ENCODE measurements at regions not wholly inside any gene's neighbourhood (a gene's known extent, or its start where the extent isn't known, plus 50 kb on each side); places are given as distances from the start of the nearest gene placed in this dataset.

DNA sequence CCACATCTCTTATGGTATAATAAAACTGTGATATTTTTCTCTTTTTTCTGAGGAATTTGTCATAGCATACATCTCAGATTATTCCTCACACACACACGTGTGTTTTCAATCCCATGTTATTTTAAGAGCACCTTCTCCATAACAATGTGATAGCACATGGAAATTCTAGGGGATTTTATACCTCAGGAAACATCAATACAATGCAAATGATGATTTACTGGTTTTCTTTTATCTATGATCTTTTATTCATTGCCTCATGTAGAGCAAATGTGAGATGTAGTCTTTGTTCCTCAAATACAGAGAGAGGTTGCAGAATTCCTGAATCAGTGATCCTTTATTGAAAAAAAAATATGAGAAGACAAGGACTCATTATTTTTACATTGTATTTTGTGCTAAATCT, 128.3 kb upstream of the ROBO1 start:
- no peak overlapping the region for H3K4me3 ChIP-seq (ENCODE audit: control insufficient read depth, low read depth, low read length)
- TF ChIP-seq, protein P1, sequence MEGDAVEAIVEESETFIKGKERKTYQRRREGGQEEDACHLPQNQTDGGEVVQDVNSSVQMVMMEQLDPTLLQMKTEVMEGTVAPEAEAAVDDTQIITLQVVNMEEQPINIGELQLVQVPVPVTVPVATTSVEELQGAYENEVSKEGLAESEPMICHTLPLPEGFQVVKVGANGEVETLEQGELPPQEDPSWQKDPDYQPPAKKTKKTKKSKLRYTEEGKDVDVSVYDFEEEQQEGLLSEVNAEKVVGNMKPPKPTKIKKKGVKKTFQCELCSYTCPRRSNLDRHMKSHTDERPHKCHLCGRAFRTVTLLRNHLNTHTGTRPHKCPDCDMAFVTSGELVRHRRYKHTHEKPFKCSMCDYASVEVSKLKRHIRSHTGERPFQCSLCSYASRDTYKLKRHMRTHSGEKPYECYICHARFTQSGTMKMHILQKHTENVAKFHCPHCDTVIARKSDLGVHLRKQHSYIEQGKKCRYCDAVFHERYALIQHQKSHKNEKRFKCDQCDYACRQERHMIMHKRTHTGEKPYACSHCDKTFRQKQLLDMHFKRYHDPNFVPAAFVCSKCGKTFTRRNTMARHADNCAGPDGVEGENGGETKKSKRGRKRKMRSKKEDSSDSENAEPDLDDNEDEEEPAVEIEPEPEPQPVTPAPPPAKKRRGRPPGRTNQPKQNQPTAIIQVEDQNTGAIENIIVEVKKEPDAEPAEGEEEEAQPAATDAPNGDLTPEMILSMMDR (IDR thresholded peaks at IDR 0.05; ENCODE audit: control insufficient read depth, insufficient read depth, low read depth, low read length, missing control alignments) = no peak
- no peak for DNase-seq (ENCODE audit: low read depth)

DNA sequence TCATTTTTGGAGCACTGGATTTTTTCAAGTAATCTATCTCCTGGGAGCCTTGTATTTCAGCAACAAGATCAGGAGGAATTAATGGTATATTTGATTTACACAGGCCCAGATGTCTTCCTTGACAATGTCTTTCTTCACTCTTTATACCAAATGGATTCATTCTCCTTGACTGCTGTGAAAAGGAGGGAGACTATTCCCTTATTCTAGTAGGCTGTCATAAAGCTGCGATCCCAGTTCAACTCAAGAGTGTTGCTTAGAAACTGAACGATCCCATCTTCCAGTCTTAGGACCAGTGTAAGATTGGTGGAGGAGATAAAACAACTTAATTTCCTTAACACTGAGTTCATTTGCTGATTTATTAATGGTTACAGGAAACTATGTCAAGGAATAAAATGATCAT, 119.4 kb upstream of the ROBO1 start:
- TF ChIP-seq, protein P1 (IDR thresholded peaks at IDR 0.05; ENCODE audit: control insufficient read depth, insufficient read depth, low read depth, low read length, missing control alignments) = no peak
- H3K4me3 ChIP-seq (ENCODE audit: control insufficient read depth, low read depth, low read length) = no peak overlapping the region
- no peak for DNase-seq (ENCODE audit: low read depth)

DNA sequence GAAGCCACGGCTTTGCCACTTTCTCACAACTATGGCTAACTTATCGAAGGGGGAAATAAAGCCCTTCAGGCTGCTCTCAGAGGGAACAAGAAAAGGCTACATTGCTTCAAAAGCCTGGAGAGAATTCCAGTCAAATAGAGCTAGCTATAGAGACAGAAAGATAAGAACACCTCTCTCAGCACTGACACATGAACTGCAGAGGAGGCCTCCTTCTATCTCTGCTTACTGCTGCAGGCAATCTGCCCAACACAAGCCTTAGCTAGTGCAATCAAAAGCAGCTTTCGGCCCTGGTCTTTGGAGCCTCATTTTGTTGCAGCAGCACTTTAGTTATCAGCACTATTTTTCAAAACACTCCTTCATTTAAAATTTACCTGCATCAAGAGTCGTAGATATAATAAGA, 118.4 kb upstream of the ROBO1 start:
- TF ChIP-seq, protein P1 (IDR thresholded peaks at IDR 0.05; ENCODE audit: control insufficient read depth, insufficient read depth, low read depth, low read length, missing control alignments) = no peak
- DNase-seq (ENCODE audit: low read depth) = no peak
- no peak overlapping the region for H3K4me3 ChIP-seq (ENCODE audit: control insufficient read depth, low read depth, low read length)

DNA sequence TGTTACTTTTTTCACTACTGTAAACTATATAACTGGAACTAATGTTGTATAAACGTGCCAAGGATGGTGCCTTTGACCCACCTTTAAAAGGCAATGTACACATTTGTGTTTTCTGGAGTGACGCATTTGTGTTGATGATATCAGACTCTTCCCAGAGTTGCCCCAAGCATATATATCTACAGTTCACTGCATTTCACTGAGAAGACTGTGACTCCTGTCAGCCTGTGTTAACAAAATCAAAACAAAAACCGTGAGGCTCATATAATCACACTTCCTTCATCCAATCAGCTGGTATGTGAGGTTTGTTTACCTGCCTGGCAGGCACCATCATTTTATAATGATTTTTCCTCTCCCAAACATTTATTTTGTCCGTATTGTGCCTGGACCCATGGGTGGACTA, 117.6 kb upstream of the ROBO1 start:
- H3K4me3 ChIP-seq (ENCODE audit: control insufficient read depth, low read depth, low read length) = no peak overlapping the region
- TF ChIP-seq, protein P1 (IDR thresholded peaks at IDR 0.05; ENCODE audit: control insufficient read depth, insufficient read depth, low read depth, low read length, missing control alignments) = no peak
- DNase-seq (ENCODE audit: low read depth) = no peak

DNA sequence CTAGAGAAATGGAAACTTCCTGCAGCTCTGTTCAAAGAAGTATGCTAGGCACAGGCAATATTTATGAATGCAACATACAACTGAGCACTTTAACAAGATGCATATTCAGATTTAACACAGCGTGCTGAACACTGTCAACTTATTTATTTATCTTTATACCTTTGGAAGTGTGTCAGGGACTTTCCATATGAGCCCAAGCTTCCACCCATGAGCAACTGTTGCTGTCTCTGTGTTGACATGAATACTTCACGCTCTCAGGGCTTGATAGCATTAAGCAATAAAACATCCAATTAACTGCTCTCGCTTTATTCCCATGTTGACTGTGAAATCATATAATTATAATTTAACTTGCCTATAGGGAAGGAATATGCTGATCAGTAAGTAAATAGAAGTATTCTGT, 116.6 kb upstream of the ROBO1 start:
- DNase-seq (ENCODE audit: low read depth) = no peak
- TF ChIP-seq, protein P1 (IDR thresholded peaks at IDR 0.05; ENCODE audit: control insufficient read depth, insufficient read depth, low read depth, low read length, missing control alignments) = no peak
- H3K4me3 ChIP-seq (ENCODE audit: control insufficient read depth, low read depth, low read length) = no peak overlapping the region

DNA sequence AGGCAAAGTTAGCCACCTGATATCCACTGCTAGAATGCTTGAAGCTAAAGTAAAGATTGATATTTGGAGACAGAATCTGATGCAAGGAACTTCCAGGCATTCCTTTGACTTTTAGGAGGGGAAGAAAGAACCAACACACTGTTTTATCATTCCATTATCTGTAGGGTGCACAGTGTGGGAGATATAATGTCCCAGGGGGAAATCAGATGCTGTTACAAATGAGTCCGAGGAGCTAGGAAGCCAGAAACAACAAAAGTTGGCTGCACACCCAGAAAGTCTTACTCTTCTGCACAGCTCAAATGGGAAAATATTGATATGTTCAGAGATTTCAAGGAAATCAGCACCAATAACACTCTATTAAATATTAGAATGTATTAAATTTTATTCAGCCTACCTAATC, 113.6 kb upstream of the ROBO1 start:
- TF ChIP-seq, protein P1 (IDR thresholded peaks at IDR 0.05; ENCODE audit: control insufficient read depth, insufficient read depth, low read depth, low read length, missing control alignments) = no peak
- DNase-seq (ENCODE audit: low read depth) = no peak

DNA sequence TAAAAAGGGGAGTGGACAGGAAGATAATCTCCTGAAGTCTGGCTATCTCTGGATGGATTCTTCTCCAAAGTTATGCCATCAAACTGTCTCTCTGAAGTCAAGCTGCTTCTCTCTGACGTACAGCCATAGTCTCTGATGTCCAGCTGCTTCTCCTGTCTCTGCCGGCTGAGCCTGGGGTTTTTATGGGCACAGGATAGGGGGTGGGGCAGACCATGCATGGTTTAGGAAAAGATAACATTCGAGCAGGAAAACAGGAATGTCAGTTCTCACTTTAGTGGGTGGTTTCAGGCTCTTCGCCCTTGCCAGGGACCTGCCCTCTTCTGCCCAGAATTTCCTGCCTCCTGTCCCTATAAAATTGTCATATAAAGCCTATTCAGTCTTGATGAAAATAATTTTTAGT, 110.9 kb upstream of the ROBO1 start:
- DNase-seq (ENCODE audit: low read depth) = no peak
- no peak overlapping the region for H3K4me3 ChIP-seq (ENCODE audit: control insufficient read depth, low read depth, low read length)
- TF ChIP-seq, protein P1 (IDR thresholded peaks at IDR 0.05; ENCODE audit: control insufficient read depth, insufficient read depth, low read depth, low read length, missing control alignments) = no peak

More for the DNA sequence above, 113.6 kb upstream of the ROBO1 start:
- no peak overlapping the region for H3K4me3 ChIP-seq (ENCODE audit: control insufficient read depth, low read depth, low read length)
